Adrenal gland (tissue), 9 donors: ENCODE measurements at regions not wholly inside any gene's neighbourhood (a gene's known extent, or its start where the extent isn't known, plus 50 kb on each side); places are given as distances from the start of the nearest gene placed in this dataset.

ENCODE experiments used
- DNase-seq, 7 donors: peaks; one replicate each; pipeline ENCODE4 v3.0.0-alpha.2; 2019 to 2020
- H3K27ac ChIP-seq, 5 donors: fragments of 200-600 bp; sonication (generic) in 4 of 5; 1 replicate in 3 of 5; 2 replicates in 2 of 5; pipeline versions ENCODE4 v1.5.1 to v1.8.0; 2016 to 2020; ENCODE audit warnings: mild to moderate bottlenecking in 1 of 5
- H3K27me3 ChIP-seq: fragments of 200-600 bp; 2 replicates; pipeline ENCODE4 v1.8.0; 2021
- H3K36me3 ChIP-seq, 2 donors: fragments of 200-600 bp; replicated peaks in 1 of 2; 1 replicate in 1 of 2; 2 replicates in 1 of 2; pipeline versions ENCODE4 v1.5.1 to v1.8.0; 2018 to 2022
- H3K4me1 ChIP-seq, 2 donors: fragments of 200-600 bp; replicated peaks in 1 of 2; 1 replicate in 1 of 2; 2 replicates in 1 of 2; pipeline versions ENCODE4 v1.5.1 to v1.8.0; 2018 to 2021
- H3K4me3 ChIP-seq, 4 donors: fragments of 200-600 bp; sonication (generic) in 3 of 4; one replicate each; pipeline ENCODE4 v1.5.1; 2016 to 2018
- H3K9me3 ChIP-seq, 3 donors: fragments of 200-600 bp; sonication (generic) in 1 of 3; replicated peaks in 1 of 3; 1 replicate in 2 of 3; 2 replicates in 1 of 3; pipeline versions ENCODE4 v1.5.1 to v1.8.0; 2016 to 2021
- POLR2A ChIP-seq, 2 donors: fragments of 450-650 bp; IDR thresholded peaks; one replicate each; pipeline ENCODE4 v1.6.1; 2017; ENCODE audit warnings: antibody characterized with exemption in 2 of 2, mild to moderate bottlenecking in 2 of 2, moderate library complexity in 1 of 2
- WGBS, 4 donors: extraction: QIAGEN DNeasy Blood & Tissue Kit in 2 of 4; methylation state at CpG; one replicate each; pipeline versions ENCODE4 v1.1.5 to v1.1.7; 2013 to 2017; 5-methylcytosine and 5-hydroxymethylcytosine counted together
- intact Hi-C, 2 donors: fragments of 100-400 bp; cut with DNase I; formaldehyde crosslinking; loops; one replicate each; pipeline versions ENCODE4 v1.14.1 to v1.15.0; 2022 to 2023
- TF ChIP-seq, protein P1 (sequence below), 6 experiments: fragments of 450-650 bp in 4 of 6; fragments of 200-600 bp in 2 of 6; sonication (generic) in 1 of 6; IDR thresholded peaks; 1 replicate in 5 of 6; 2 replicates in 1 of 6; pipeline versions ENCODE4 v1.5.1 to v1.8.0; 2016 to 2021; ENCODE audit warnings: antibody characterized with exemption in 6 of 6, mild to moderate bottlenecking in 2 of 6, moderate library complexity in 1 of 6
- donor health status: healthy with polysubstance abuse.
- donor health status: Bipolar disorder and iron deficiency.
- donor health status: DM: yes; HTN: yes; CAD: no.
- donor health status: DM: no; HTN: no; CAD: no.
- donor health status: DM: no; HTN: no; CAD: no.

DNA sequence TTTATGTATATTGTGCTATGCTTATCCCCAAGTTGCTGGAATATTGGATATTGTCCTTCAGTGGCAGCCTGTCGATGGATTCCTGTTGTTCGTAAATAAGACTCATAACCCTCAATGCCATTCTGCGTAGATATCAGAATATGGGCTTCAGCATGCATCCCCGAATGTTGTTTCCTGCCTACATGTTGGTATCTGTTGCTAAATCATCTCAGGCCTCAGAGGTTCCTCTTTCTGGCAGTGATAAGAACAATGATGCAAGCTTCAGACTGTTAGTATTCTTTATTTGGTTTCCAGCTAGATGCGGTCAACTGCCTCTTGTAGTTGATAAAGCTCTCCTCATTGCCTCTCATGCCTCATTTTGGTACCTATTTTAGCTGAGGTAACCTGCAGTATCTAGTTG lies 2082.6 kb downstream of the MRPL39 start:
- DNase-seq = no peak
- H3K9me3 ChIP-seq = no peaks in the 10 kb centered on the region
- WGBS, 4 donors = 77 to 90% (median 83%) methylated on average over 5 of the region's 5 CpGs
- intact Hi-C loops = no loop called here
- H3K4me1 ChIP-seq = no peaks in the 10 kb centered on the region
- TF ChIP-seq POLR2A (IDR thresholded peaks at IDR 0.05) = no peak
- TF ChIP-seq, protein P1, sequence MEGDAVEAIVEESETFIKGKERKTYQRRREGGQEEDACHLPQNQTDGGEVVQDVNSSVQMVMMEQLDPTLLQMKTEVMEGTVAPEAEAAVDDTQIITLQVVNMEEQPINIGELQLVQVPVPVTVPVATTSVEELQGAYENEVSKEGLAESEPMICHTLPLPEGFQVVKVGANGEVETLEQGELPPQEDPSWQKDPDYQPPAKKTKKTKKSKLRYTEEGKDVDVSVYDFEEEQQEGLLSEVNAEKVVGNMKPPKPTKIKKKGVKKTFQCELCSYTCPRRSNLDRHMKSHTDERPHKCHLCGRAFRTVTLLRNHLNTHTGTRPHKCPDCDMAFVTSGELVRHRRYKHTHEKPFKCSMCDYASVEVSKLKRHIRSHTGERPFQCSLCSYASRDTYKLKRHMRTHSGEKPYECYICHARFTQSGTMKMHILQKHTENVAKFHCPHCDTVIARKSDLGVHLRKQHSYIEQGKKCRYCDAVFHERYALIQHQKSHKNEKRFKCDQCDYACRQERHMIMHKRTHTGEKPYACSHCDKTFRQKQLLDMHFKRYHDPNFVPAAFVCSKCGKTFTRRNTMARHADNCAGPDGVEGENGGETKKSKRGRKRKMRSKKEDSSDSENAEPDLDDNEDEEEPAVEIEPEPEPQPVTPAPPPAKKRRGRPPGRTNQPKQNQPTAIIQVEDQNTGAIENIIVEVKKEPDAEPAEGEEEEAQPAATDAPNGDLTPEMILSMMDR (IDR thresholded peaks at IDR 0.05) = no peak
- H3K27me3 ChIP-seq = no peaks in the 10 kb centered on the region
- no peaks in the 10 kb centered on the region for H3K36me3 ChIP-seq
- H3K27ac ChIP-seq = no peak overlapping the region
- H3K4me3 ChIP-seq = no peak overlapping the region

DNA sequence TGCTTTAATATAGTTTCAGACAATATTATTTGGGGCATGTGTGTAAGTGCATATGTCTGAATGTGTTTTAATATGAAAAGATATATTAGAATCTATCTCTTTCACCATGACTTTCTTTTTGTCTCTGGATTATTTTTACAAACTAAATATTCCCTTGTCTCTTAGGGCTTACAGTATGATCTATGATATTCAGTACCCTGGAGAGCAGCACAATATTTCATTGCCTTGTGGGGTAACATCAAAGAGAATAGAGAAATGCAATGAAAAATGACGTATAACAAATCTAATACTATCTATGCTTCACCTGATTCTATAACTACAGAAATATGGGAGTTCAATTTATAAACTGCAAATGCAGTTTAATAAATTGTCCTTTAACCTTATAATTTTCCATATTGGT lies 2084.5 kb downstream of the MRPL39 start:
- no peak overlapping the region for H3K27ac ChIP-seq
- no peaks in the 10 kb centered on the region for H3K36me3 ChIP-seq
- H3K27me3 ChIP-seq = no peaks in the 10 kb centered on the region
- no peaks in the 10 kb centered on the region for H3K9me3 ChIP-seq
- intact Hi-C loops = no loop called here
- no peak overlapping the region for H3K4me3 ChIP-seq
- TF ChIP-seq, protein P1 (IDR thresholded peaks at IDR 0.05) = no peak
- no peak for TF ChIP-seq POLR2A (IDR thresholded peaks at IDR 0.05)
- no peak for DNase-seq
- WGBS, 4 donors = 36 to 54% (median 44%) methylated on average over 1 of the region's 1 CpG
- H3K4me1 ChIP-seq = no peaks in the 10 kb centered on the region

DNA sequence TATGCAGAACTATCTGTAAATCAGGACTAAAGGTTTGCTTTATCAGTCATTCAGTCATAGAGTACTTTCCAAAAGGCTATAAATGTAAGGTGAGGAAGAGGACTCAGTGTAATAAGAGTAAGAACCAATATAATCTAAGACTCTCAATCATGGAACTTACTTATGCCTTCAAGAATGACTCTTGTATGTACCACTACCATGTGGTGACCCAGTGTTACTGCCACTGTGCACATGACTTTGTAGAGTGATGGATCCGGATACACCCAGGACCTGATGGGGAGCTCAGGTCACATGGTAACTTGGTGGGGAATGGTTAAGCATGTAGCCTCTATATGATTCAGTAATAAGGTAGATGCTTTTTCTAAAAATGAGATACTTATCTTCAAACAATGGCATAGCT lies 2099.8 kb downstream of the MRPL39 start:
- TF ChIP-seq, protein P1 (IDR thresholded peaks at IDR 0.05) = no peak
- TF ChIP-seq POLR2A (IDR thresholded peaks at IDR 0.05) = no peak
- intact Hi-C loops = no loop called here
- H3K4me1 ChIP-seq = no peaks in the 10 kb centered on the region
- H3K27ac ChIP-seq = no peak overlapping the region
- no peaks in the 10 kb centered on the region for H3K27me3 ChIP-seq
- DNase-seq = no peak
- H3K4me3 ChIP-seq = no peak overlapping the region
- no peaks in the 10 kb centered on the region for H3K36me3 ChIP-seq
- 87 to 100% (median 88%) methylated on average over 1 of the region's 1 CpG for WGBS, 4 donors
- H3K9me3 ChIP-seq = no peaks in the 10 kb centered on the region

DNA sequence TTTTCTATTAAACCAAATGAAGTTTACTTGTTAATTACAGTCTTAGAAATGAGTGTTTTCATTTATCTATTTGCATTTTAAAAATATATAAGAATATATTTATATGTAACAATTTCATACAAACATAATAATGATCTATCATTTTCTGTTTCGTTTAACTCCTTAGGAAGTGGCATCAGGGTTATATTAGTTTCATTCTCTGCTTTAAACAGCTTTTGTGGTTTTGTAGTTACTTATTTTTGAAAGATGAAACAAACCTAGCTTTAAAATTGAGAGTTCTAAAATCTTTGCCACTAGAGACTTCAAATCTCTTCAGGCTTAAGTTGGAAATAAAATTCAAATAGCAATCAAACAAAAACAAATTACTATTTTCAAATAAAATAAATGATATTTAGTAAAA lies 2110.6 kb downstream of the MRPL39 start:
- Histone ChIP-seq H3K27ac (no peak overlapping the region), H3K36me3 (no peaks in the 10 kb centered on the region), H3K27me3 (no peaks in the 10 kb centered on the region), H3K4me1 (no peaks in the 10 kb centered on the region), H3K4me3 (no peak overlapping the region), H3K9me3 (no peaks in the 10 kb centered on the region)
- 48 to 54% (median 53%) methylated on average over 1 of the region's 1 CpG for WGBS, 4 donors
- TF ChIP-seq, protein P1 (IDR thresholded peaks at IDR 0.05) = no peak
- TF ChIP-seq POLR2A (IDR thresholded peaks at IDR 0.05) = no peak
- intact Hi-C loops = no loop called here
- DNase-seq = no peak
